IMR-90 (cell line): ENCODE measurements at regions not wholly inside any gene's neighbourhood (a gene's known extent, or its start where the extent isn't known, plus 50 kb on each side); places are given as distances from the start of the nearest gene placed in this dataset.

ENCODE experiments used
- ATAC-seq: fragments of 200-7000 bp; cut with Tn5 transposase; 2 replicates; pipeline ENCODE4 v1.9.1; 2020; ENCODE audit warnings: low read depth, mild to moderate bottlenecking, moderate library complexity
- BruUV-seq: library from RNA; stranded (reverse); fragments of 400-500 nt; replicated peaks from 2 replicates; lab custom pipeline; 2021; lab: Mats Ljungman, UMichigan
- CTCF ChIA-PET: fragments of 300-600 bp; formaldehyde crosslinking; extraction: SDS; loops from one replicate; lab custom pipeline; 2021; ENCODE audit warnings: antibody characterized with exemption; lab: Yijun Ruan, JAX
- POLR2A ChIA-PET: fragments of 300-600 bp; sonication (Branson Sonifier 250); formaldehyde crosslinking; loops from one replicate; lab custom pipeline; 2022; ENCODE audit warnings: antibody characterized with exemption; ENCODE audit not compliant: unreplicated experiment; lab: Charles Lee
- DNase-seq: peaks from one replicate; pipeline ENCODE4 v3.0.0; 2013
- H2AFZ ChIP-seq: replicated peaks from 2 replicates; pipeline ENCODE3; 2013; ENCODE audit warnings: low read length, mild to moderate bottlenecking; ENCODE audit not compliant: poor library complexity
- H2AK5ac ChIP-seq: 2 replicates; pipeline ENCODE4 v1.6.1; 2013; ENCODE audit warnings: low read depth, low read length, inconsistent platforms
- H2AK9ac ChIP-seq: replicated peaks from 2 replicates; pipeline ENCODE3; 2013; ENCODE audit warnings: mild to moderate bottlenecking, low read depth, low read length, moderate library complexity; ENCODE audit not compliant: poor library complexity
- H2BK120ac ChIP-seq: 2 replicates; pipeline ENCODE4 v1.6.1; 2013; ENCODE audit warnings: low read depth, low read length, inconsistent platforms
- H2BK15ac ChIP-seq: 3 replicates; pipeline ENCODE4 v1.6.1; 2013; ENCODE audit warnings: low read depth, low read length, inconsistent platforms
- H2BK20ac ChIP-seq: 2 replicates; pipeline ENCODE4 v1.6.1; 2013; ENCODE audit warnings: low read depth, mild to moderate bottlenecking, inconsistent platforms, low read length, moderate library complexity
- H2BK5ac ChIP-seq: 2 replicates; pipeline ENCODE4 v1.6.1; 2013; ENCODE audit warnings: mild to moderate bottlenecking, low read depth, low read length, inconsistent platforms; ENCODE audit not compliant: poor library complexity, severe bottlenecking
- H3K14ac ChIP-seq: replicated peaks from 2 replicates; pipeline ENCODE4 v1.6.1; 2013; ENCODE audit warnings: low read depth, low read length, inconsistent platforms
- H3K18ac ChIP-seq: 2 replicates; pipeline ENCODE4 v1.6.1; 2013; ENCODE audit warnings: low read depth, low read length, control low read depth
- H3K23ac ChIP-seq: 2 replicates; pipeline ENCODE4 v1.6.1; 2013; ENCODE audit warnings: low read depth, low read length, inconsistent platforms
- H3K27ac ChIP-seq: 2 replicates; pipeline ENCODE4 v1.5.1; 2013; ENCODE audit warnings: mild to moderate bottlenecking, control low read depth, low read length; ENCODE audit not compliant: insufficient read depth
- H3K27me3 ChIP-seq: 2 replicates; pipeline ENCODE4 v1.6.1; 2013; ENCODE audit warnings: low read length; ENCODE audit not compliant: control insufficient read depth, insufficient read depth
- H3K36me3 ChIP-seq: 2 replicates; pipeline ENCODE4 v1.6.1; 2013; ENCODE audit warnings: low read length, mixed read lengths; ENCODE audit not compliant: control insufficient read depth, insufficient read depth
- H3K4ac ChIP-seq: 2 replicates; pipeline ENCODE4 v1.6.1; 2013; ENCODE audit warnings: low read depth, low read length, inconsistent platforms
- H3K4me1 ChIP-seq: 2 replicates; pipeline ENCODE4 v1.6.1; 2013; ENCODE audit warnings: low read length, mixed read lengths; ENCODE audit not compliant: control insufficient read depth, insufficient read depth
- H3K4me2 ChIP-seq: 2 replicates; pipeline ENCODE4 v1.6.1; 2013; ENCODE audit warnings: low read depth, mild to moderate bottlenecking, control low read depth, low read length, moderate library complexity
- H3K4me3 ChIP-seq: 2 replicates; pipeline ENCODE4 v1.5.1; 2013; ENCODE audit warnings: low read depth, mild to moderate bottlenecking, control low read depth, low read length, moderate library complexity; ENCODE audit not compliant: insufficient read depth
- H3K56ac ChIP-seq: 2 replicates; pipeline ENCODE4 v1.6.1; 2013; ENCODE audit warnings: low read length, inconsistent platforms; ENCODE audit not compliant: insufficient read depth; ENCODE audit errors: extremely low read depth
- H3K79me1 ChIP-seq, 2 experiments: 2 replicates each; pipeline ENCODE4 v1.6.1; 2013; ENCODE audit warnings: low read length in 2 of 2, inconsistent platforms in 1 of 2, low read depth in 1 of 2
- H3K9ac ChIP-seq: 2 replicates; pipeline ENCODE4 v1.6.1; 2013; ENCODE audit warnings: low read depth, low read length, control low read depth
- H3K9me1 ChIP-seq: 2 replicates; pipeline ENCODE4 v1.6.1; 2013; ENCODE audit warnings: low read length, inconsistent platforms; ENCODE audit not compliant: insufficient read depth
- H3K9me3 ChIP-seq: 2 replicates; pipeline ENCODE4 v1.6.1; 2013; ENCODE audit warnings: low read length; ENCODE audit not compliant: control insufficient read depth, insufficient read depth
- H4K20me1 ChIP-seq: 2 replicates; pipeline ENCODE4 v1.6.1; 2013; ENCODE audit warnings: low read length, inconsistent platforms; ENCODE audit not compliant: insufficient read depth
- H4K5ac ChIP-seq: 2 replicates; pipeline ENCODE4 v1.6.1; 2013; ENCODE audit warnings: mild to moderate bottlenecking, low read depth, low read length, control low read depth
- H4K8ac ChIP-seq, 2 experiments: 2 replicates each; pipeline ENCODE4 v1.6.1; 2013; ENCODE audit warnings: low read depth in 2 of 2, low read length in 2 of 2, control low read depth in 1 of 2, inconsistent platforms in 1 of 2
- H4K91ac ChIP-seq: 2 replicates; pipeline ENCODE4 v1.6.1; 2013; ENCODE audit warnings: low read depth, low read length, inconsistent platforms; ENCODE audit not compliant: insufficient read depth
- BHLHE40 ChIP-seq: fragments of 150-350 bp; IDR thresholded peaks from 2 replicates; pipeline ENCODE4 v1.6.1; 2016; ENCODE audit warnings: mild to moderate bottlenecking, low read depth, low read length
- CEBPB ChIP-seq: IDR thresholded peaks from 2 replicates; pipeline ENCODE4 v1.6.1; 2012; ENCODE audit warnings: low read depth, low read length, improper control_type of control experiment
- CHD1 ChIP-seq: IDR thresholded peaks from 2 replicates; pipeline ENCODE4 v1.6.1; 2012; ENCODE audit warnings: low read depth, low read length, improper control_type of control experiment
- CTCF ChIP-seq: conservative IDR thresholded peaks from 2 replicates; pipeline ENCODE4 v1.5.1; 2012; ENCODE audit warnings: mild to moderate bottlenecking, low read depth, low read length, improper control_type of control experiment
- ELK1 ChIP-seq: fragments of 150-350 bp; IDR thresholded peaks from 2 replicates; pipeline ENCODE4 v1.6.1; 2016; ENCODE audit warnings: low read depth, mild to moderate bottlenecking, low read length, moderate library complexity, borderline replicate concordance
- FOS ChIP-seq: fragments of 150-350 bp; IDR thresholded peaks from 2 replicates; pipeline ENCODE4 v1.6.1; 2016; ENCODE audit warnings: low read depth, low read length
- MAFK ChIP-seq: IDR thresholded peaks from 2 replicates; pipeline ENCODE4 v1.6.1; 2012; ENCODE audit warnings: low read depth, low read length, improper control_type of control experiment
- MAZ ChIP-seq: IDR thresholded peaks from 2 replicates; pipeline ENCODE4 v1.6.1; 2012; ENCODE audit warnings: low read depth, mild to moderate bottlenecking, low read length, improper control_type of control experiment, moderate library complexity, borderline replicate concordance
- MXI1 ChIP-seq: IDR thresholded peaks from 2 replicates; pipeline ENCODE4 v1.6.1; 2012; ENCODE audit warnings: low read depth, mild to moderate bottlenecking, low read length, moderate library complexity, borderline replicate concordance
- NFE2L2 ChIP-seq: fragments of 150-350 bp; IDR thresholded peaks from 2 replicates; pipeline ENCODE4 v1.6.1; 2016; ENCODE audit warnings: low read depth, mild to moderate bottlenecking, low read length
- POLR2A ChIP-seq: IDR thresholded peaks from 2 replicates; pipeline ENCODE4 v1.6.1; 2012; ENCODE audit warnings: mild to moderate bottlenecking, low read depth, low read length
- RAD21 ChIP-seq: IDR thresholded peaks from 2 replicates; pipeline ENCODE4 v1.6.1; 2012; ENCODE audit warnings: low read length, improper control_type of control experiment
- RCOR1 ChIP-seq: IDR thresholded peaks from 2 replicates; pipeline ENCODE4 v1.6.1; 2012; ENCODE audit warnings: mild to moderate bottlenecking, low read length, improper control_type of control experiment; ENCODE audit not compliant: insufficient replicate concordance
- RFX5 ChIP-seq: IDR thresholded peaks from 2 replicates; pipeline ENCODE4 v1.8.0; 2012; ENCODE audit warnings: low read depth, mild to moderate bottlenecking, low read length, moderate library complexity
- WGBS, 2 experiments: methylation state at CpG; one replicate each; pipeline versions ENCODE4 v1.1.5 to v1.1.7; 2013; ENCODE audit warnings: missing lambda C conversion rate in 2 of 2; ENCODE audit not compliant: insufficient read length in 1 of 2; ENCODE audit errors: extremely low coverage in 2 of 2; 5-methylcytosine and 5-hydroxymethylcytosine counted together
- dilution Hi-C: fragments of 300-500 bp; cut with HindIII; formaldehyde crosslinking; loops from one replicate; pipeline ENCODE4 v1.14.3; 2018; ENCODE audit warnings: low sequenced_read_pairs; ENCODE audit not compliant: unreplicated experiment
- in situ Hi-C: fragments of 300-500 bp; cut with MboI; formaldehyde crosslinking; loops from 3 replicates; pipeline ENCODE4 v1.14.3; 2019; ENCODE audit warnings: low sequenced_read_pairs, inconsistent platforms, mixed read lengths
- intact Hi-C: fragments of 100-400 bp; cut with micrococcal nuclease; formaldehyde crosslinking; loops from 2 replicates; pipeline ENCODE4 v1.10.0; 2022
- TF ChIP-seq, protein P1 (sequence below): fragments of 150-350 bp; IDR thresholded peaks from 2 replicates; pipeline ENCODE4 v1.6.1; 2017; ENCODE audit warnings: mild to moderate bottlenecking, antibody characterized with exemption, low read length, low read depth

- H3K9me1 ChIP-seq, result no peaks in the 10 kb centered on the region
- H2BK120ac ChIP-seq, result no peak overlapping the region
- no peaks in the 10 kb centered on the region for H3K27me3 ChIP-seq
- no peaks in the 10 kb centered on the region for H3K4me1 ChIP-seq
- no peak overlapping the region for H3K27ac ChIP-seq
- H3K9ac ChIP-seq, result no peak overlapping the region
- in situ Hi-C loops, result no loop called here
- intact Hi-C loops, result no loop called here
- H2AFZ ChIP-seq, result no peak overlapping the region
- H2BK15ac ChIP-seq, result no peak overlapping the region
- DNase-seq, result no peak
- ChIA-PET POLR2A (no interaction called here), CTCF (no interaction called here)
- no peak overlapping the region for H2BK20ac ChIP-seq
- no peaks in the 10 kb centered on the region for H4K20me1 ChIP-seq
- H3K4ac ChIP-seq, result no peak overlapping the region
- no peaks in the 10 kb centered on the region for H3K79me1 ChIP-seq
- H3K14ac ChIP-seq, result no peak overlapping the region
- WGBS, 2 experiments, result no CpG with 5 or more reads among the region's 4 CpGs
- H3K36me3 ChIP-seq, result no peaks in the 10 kb centered on the region
- no peak for ATAC-seq
- H3K56ac ChIP-seq, result no peak overlapping the region
- no peak overlapping the region for H3K4me2 ChIP-seq
- no peak overlapping the region for H4K8ac ChIP-seq
- no peak overlapping the region for H2AK9ac ChIP-seq
- TF ChIP-seq MAFK (no peak), POLR2A (no peak), RCOR1 (no peak), ELK1 (no peak), BHLHE40 (no peak), CHD1 (no peak), CEBPB (no peak), MAZ (no peak), CTCF (no peak), RAD21 (no peak), FOS (no peak), RFX5 (no peak), NFE2L2 (no peak), MXI1 (no peak)
- TF ChIP-seq, protein P1, sequence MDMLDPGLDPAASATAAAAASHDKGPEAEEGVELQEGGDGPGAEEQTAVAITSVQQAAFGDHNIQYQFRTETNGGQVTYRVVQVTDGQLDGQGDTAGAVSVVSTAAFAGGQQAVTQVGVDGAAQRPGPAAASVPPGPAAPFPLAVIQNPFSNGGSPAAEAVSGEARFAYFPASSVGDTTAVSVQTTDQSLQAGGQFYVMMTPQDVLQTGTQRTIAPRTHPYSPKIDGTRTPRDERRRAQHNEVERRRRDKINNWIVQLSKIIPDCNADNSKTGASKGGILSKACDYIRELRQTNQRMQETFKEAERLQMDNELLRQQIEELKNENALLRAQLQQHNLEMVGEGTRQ, result no peak
- dilution Hi-C loops, result no loop called here
- H3K9me3 ChIP-seq, result peaks cover 12% of the 10 kb centered on the region
- H3K23ac ChIP-seq, result no peak overlapping the region
- H3K4me3 ChIP-seq, result no peak overlapping the region
- H2AK5ac ChIP-seq, result no peak overlapping the region
- no TSS peak for BruUV-seq
- no peak overlapping the region for H2BK5ac ChIP-seq
- H4K91ac ChIP-seq, result no peak overlapping the region
- no peak overlapping the region for H4K5ac ChIP-seq
- H3K18ac ChIP-seq, result no peak overlapping the region
Observed at GRCh38 chr12:125271892-125272291, 206.7 kb downstream of the AACS start.
